ENCODE measurements at regions not wholly inside any gene's neighbourhood (a gene's known extent, or its start where the extent isn't known, plus 50 kb on each side); places are given as distances from the start of the nearest gene placed in this dataset.

GRCh38 chr1:233435622-233436021 is 108.1 kb downstream of the MAP3K21 start:
- TF ChIP-seq EZH2 (IDR thresholded peaks at IDR 0.05; ENCODE audit: borderline replicate concordance, low read depth, low read length, severe bottlenecking), result no peak
- no peak for TF ChIP-seq CTCF (IDR thresholded peaks at IDR 0.05; ENCODE audit: borderline replicate concordance, extremely low read depth, low read length, poor library complexity, severe bottlenecking)
- H3K36me3 ChIP-seq (ENCODE audit: insufficient read depth, low read length), result no peaks in the 10 kb centered on the region
- ATAC-seq (ENCODE audit: insufficient read depth, low read depth) (no peak), DNase-seq (no peak)
- H3K27ac ChIP-seq (ENCODE audit: low read length), result no peak overlapping the region
- H3K9me3 ChIP-seq (ENCODE audit: insufficient read depth, low read length, severe bottlenecking), result peaks cover 3% of the 10 kb centered on the region
- H3K79me2 ChIP-seq (ENCODE audit: insufficient read depth, low read length), result no peaks in the 10 kb centered on the region
- H2AFZ ChIP-seq (ENCODE audit: low read depth, low read length), result no peak overlapping the region
- H3K27me3 ChIP-seq (ENCODE audit: insufficient read depth, low read length, poor library complexity), result peaks cover 3% of the 10 kb centered on the region
- H4K20me1 ChIP-seq (ENCODE audit: insufficient read depth, low read length), result no peaks in the 10 kb centered on the region
- no peak overlapping the region for H3K9ac ChIP-seq (ENCODE audit: low read depth, low read length)
- H3K4me2 ChIP-seq (ENCODE audit: insufficient read depth, low read length), result no peak overlapping the region
- no peak overlapping the region for H3K4me3 ChIP-seq (ENCODE audit: low read depth in 1 of 2, low read length in 2 of 2)
- H3K4me1 ChIP-seq (ENCODE audit: insufficient read depth, low read length), result no peaks in the 10 kb centered on the region

GRCh38 chr1:233439721-233440120 is 112.2 kb downstream of the MAP3K21 start:
- ATAC-seq (ENCODE audit: insufficient read depth, low read depth) (no peak), DNase-seq (no peak)
- Histone ChIP-seq H3K79me2 (ENCODE audit: insufficient read depth, low read length) (no peaks in the 10 kb centered on the region), H3K9me3 (ENCODE audit: insufficient read depth, low read length, severe bottlenecking) (no peaks in the 10 kb centered on the region), H3K4me2 (ENCODE audit: insufficient read depth, low read length) (no peak overlapping the region), H3K4me1 (ENCODE audit: insufficient read depth, low read length) (no peaks in the 10 kb centered on the region), H3K4me3 (ENCODE audit: low read depth in 1 of 2, low read length in 2 of 2) (no peak overlapping the region), H3K9ac (ENCODE audit: low read depth, low read length) (no peak overlapping the region), H4K20me1 (ENCODE audit: insufficient read depth, low read length) (no peaks in the 10 kb centered on the region), H3K27ac (ENCODE audit: low read length) (no peak overlapping the region), H3K27me3 (ENCODE audit: insufficient read depth, low read length, poor library complexity) (peaks cover 3% of the 10 kb centered on the region), H3K36me3 (ENCODE audit: insufficient read depth, low read length) (no peaks in the 10 kb centered on the region), H2AFZ (ENCODE audit: low read depth, low read length) (no peak overlapping the region)
- TF ChIP-seq EZH2 (IDR thresholded peaks at IDR 0.05; ENCODE audit: borderline replicate concordance, low read depth, low read length, severe bottlenecking) (no peak), CTCF (IDR thresholded peaks at IDR 0.05; ENCODE audit: borderline replicate concordance, extremely low read depth, low read length, poor library complexity, severe bottlenecking) (no peak)

GRCh38 chr1:233440951-233441401 is 113.5 kb downstream of the MAP3K21 start:
- no peak overlapping the region for H3K27ac ChIP-seq (ENCODE audit: low read length)
- H3K9ac ChIP-seq (ENCODE audit: low read depth, low read length), result no peak overlapping the region
- TF ChIP-seq CTCF (IDR thresholded peaks at IDR 0.05; ENCODE audit: borderline replicate concordance, extremely low read depth, low read length, poor library complexity, severe bottlenecking) (peak; percentile 73), EZH2 (IDR thresholded peaks at IDR 0.05; ENCODE audit: borderline replicate concordance, low read depth, low read length, severe bottlenecking) (no peak)
- ATAC-seq (ENCODE audit: insufficient read depth, low read depth) (peak; percentile 48; the same call in 1 of the 3 replicates), DNase-seq (peak; percentile 7)
- no peaks in the 10 kb centered on the region for H3K4me1 ChIP-seq (ENCODE audit: insufficient read depth, low read length)
- no peaks in the 10 kb centered on the region for H3K36me3 ChIP-seq (ENCODE audit: insufficient read depth, low read length)
- no peak overlapping the region for H3K4me2 ChIP-seq (ENCODE audit: insufficient read depth, low read length)
- no peaks in the 10 kb centered on the region for H3K9me3 ChIP-seq (ENCODE audit: insufficient read depth, low read length, severe bottlenecking)
- H2AFZ ChIP-seq (ENCODE audit: low read depth, low read length), result peak overlapping the region; percentile 34; the same call in 1 of the 2 replicates
- no peak overlapping the region for H3K4me3 ChIP-seq (ENCODE audit: low read depth in 1 of 2, low read length in 2 of 2)
- H3K27me3 ChIP-seq (ENCODE audit: insufficient read depth, low read length, poor library complexity), result peaks cover 3% of the 10 kb centered on the region
- no peaks in the 10 kb centered on the region for H3K79me2 ChIP-seq (ENCODE audit: insufficient read depth, low read length)
- no peaks in the 10 kb centered on the region for H4K20me1 ChIP-seq (ENCODE audit: insufficient read depth, low read length)
